Gastrocnemius medialis (tissue), 4 donors: ENCODE measurements at regions not wholly inside any gene's neighbourhood (a gene's known extent, or its start where the extent isn't known, plus 50 kb on each side); places are given as distances from the start of the nearest gene placed in this dataset.

Experiments
- ATAC-seq, 2 donors: fragments of 150-250 bp; one replicate each; pipeline ENCODE4 v1.9.1; 2016
- DNase-seq, 2 donors: peaks; one replicate each; pipeline ENCODE4 v3.0.0-alpha.2; 2019
- H3K27ac ChIP-seq, 4 donors: fragments of 200-600 bp; sonication (generic); 1 replicate in 1 of 4; 2 replicates in 3 of 4; pipeline ENCODE4 v1.5.1; 2016 to 2018; ENCODE audit warnings: mild to moderate bottlenecking in 2 of 4, moderate library complexity in 1 of 4
- H3K27me3 ChIP-seq, 3 donors: fragments of 200-600 bp; sonication (generic) in 2 of 3; 1 replicate in 1 of 3; 2 replicates in 2 of 3; pipeline versions ENCODE4 v1.5.1 to v1.6.0; 2016 to 2019; ENCODE audit warnings: mild to moderate bottlenecking in 1 of 3, moderate library complexity in 1 of 3
- H3K36me3 ChIP-seq, 2 donors: fragments of 200-600 bp; sonication (generic) in 1 of 2; one replicate each; pipeline ENCODE4 v1.5.1; 2017 to 2018
- H3K4me1 ChIP-seq, 2 donors: fragments of 200-600 bp; sonication (generic) in 1 of 2; one replicate each; pipeline ENCODE4 v1.5.1; 2016 to 2017; ENCODE audit warnings: mild to moderate bottlenecking in 2 of 2
- H3K4me3 ChIP-seq, 4 donors: fragments of 200-600 bp; sonication (generic) in 3 of 4; 1 replicate in 1 of 4; 2 replicates in 3 of 4; pipeline ENCODE4 v1.5.1; 2016 to 2019; ENCODE audit warnings: mild to moderate bottlenecking in 2 of 4
- H3K9me3 ChIP-seq, 3 donors: fragments of 200-600 bp; sonication (generic) in 2 of 3; 1 replicate in 1 of 3; 2 replicates in 2 of 3; pipeline ENCODE4 v1.5.1; 2016 to 2019
- POLR2A ChIP-seq, 2 donors: fragments of 450-650 bp; IDR thresholded peaks; one replicate each; pipeline ENCODE4 v1.6.1; 2017; ENCODE audit warnings: antibody characterized with exemption in 2 of 2, mild to moderate bottlenecking in 2 of 2, moderate library complexity in 2 of 2
- in situ Hi-C, 4 donors: fragments of 200-750 bp; cut with MboI; loops; one replicate each; pipeline versions ENCODE4 v1.15.0 to v1.8.0; 2017; ENCODE audit warnings: low sequenced_read_pairs in 4 of 4
- intact Hi-C: fragments of 100-400 bp; cut with DNase I; formaldehyde crosslinking; loops from one replicate; pipeline ENCODE4 v1.15.1; 2023; ENCODE audit warnings: low total_unique reads
- TF ChIP-seq, protein P1 (sequence below), 5 experiments: fragments of 450-650 bp in 3 of 5; fragments of 200-600 bp in 2 of 5; sonication (generic) in 2 of 5; IDR thresholded peaks in 4 of 5; conservative IDR thresholded peaks in 1 of 5; 1 replicate in 4 of 5; 2 replicates in 1 of 5; pipeline ENCODE4 v1.5.1; 2016 to 2019; ENCODE audit warnings: antibody characterized with exemption in 5 of 5, mild to moderate bottlenecking in 3 of 5, moderate library complexity in 3 of 5

GRCh38 chrX:80876877-80877276, 67.2 kb upstream of the BRWD3 start:
- H3K27ac ChIP-seq = no peak overlapping the region
- no peaks in the 10 kb centered on the region for H3K36me3 ChIP-seq
- DNase-seq = no peak
- intact Hi-C loops (no loop called here), in situ Hi-C loops (no loop called here)
- H3K27me3 ChIP-seq = no peaks in the 10 kb centered on the region
- H3K4me1 ChIP-seq = no peaks in the 10 kb centered on the region
- ATAC-seq = no peak
- no peak for TF ChIP-seq POLR2A (IDR thresholded peaks at IDR 0.05)
- TF ChIP-seq, protein P1, sequence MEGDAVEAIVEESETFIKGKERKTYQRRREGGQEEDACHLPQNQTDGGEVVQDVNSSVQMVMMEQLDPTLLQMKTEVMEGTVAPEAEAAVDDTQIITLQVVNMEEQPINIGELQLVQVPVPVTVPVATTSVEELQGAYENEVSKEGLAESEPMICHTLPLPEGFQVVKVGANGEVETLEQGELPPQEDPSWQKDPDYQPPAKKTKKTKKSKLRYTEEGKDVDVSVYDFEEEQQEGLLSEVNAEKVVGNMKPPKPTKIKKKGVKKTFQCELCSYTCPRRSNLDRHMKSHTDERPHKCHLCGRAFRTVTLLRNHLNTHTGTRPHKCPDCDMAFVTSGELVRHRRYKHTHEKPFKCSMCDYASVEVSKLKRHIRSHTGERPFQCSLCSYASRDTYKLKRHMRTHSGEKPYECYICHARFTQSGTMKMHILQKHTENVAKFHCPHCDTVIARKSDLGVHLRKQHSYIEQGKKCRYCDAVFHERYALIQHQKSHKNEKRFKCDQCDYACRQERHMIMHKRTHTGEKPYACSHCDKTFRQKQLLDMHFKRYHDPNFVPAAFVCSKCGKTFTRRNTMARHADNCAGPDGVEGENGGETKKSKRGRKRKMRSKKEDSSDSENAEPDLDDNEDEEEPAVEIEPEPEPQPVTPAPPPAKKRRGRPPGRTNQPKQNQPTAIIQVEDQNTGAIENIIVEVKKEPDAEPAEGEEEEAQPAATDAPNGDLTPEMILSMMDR (IDR thresholded peaks at IDR 0.05 in 4 of 5, conservative IDR thresholded peaks at IDR 0.05 in 1 of 5) = peak in 2 of 5 experiments; percentile 27 to 48
- no peak overlapping the region for H3K4me3 ChIP-seq
- H3K9me3 ChIP-seq = no peaks in the 10 kb centered on the region
